ENCODE measurements at regions not wholly inside any gene's neighbourhood (a gene's known extent, or its start where the extent isn't known, plus 50 kb on each side); places are given as distances from the start of the nearest gene placed in this dataset.
"Not testable (repeated sequence)": the region's sequence is repeated elsewhere in the genome, so short reads cannot be mapped to it uniquely, and the experiment has no call there.

GRCh38 chr11:23786974-23787373 is 709.9 kb upstream of the LUZP2 start:
- not testable (repeated sequence) for TF ChIP-seq POLR2AphosphoS5, POLR2A, EP300 (IDR thresholded peaks at IDR 0.05)
- TF ChIP-seq, protein P1, sequence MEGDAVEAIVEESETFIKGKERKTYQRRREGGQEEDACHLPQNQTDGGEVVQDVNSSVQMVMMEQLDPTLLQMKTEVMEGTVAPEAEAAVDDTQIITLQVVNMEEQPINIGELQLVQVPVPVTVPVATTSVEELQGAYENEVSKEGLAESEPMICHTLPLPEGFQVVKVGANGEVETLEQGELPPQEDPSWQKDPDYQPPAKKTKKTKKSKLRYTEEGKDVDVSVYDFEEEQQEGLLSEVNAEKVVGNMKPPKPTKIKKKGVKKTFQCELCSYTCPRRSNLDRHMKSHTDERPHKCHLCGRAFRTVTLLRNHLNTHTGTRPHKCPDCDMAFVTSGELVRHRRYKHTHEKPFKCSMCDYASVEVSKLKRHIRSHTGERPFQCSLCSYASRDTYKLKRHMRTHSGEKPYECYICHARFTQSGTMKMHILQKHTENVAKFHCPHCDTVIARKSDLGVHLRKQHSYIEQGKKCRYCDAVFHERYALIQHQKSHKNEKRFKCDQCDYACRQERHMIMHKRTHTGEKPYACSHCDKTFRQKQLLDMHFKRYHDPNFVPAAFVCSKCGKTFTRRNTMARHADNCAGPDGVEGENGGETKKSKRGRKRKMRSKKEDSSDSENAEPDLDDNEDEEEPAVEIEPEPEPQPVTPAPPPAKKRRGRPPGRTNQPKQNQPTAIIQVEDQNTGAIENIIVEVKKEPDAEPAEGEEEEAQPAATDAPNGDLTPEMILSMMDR (IDR thresholded peaks at IDR 0.05), result not testable (repeated sequence)

All from stomach (tissue), 4 donors.